Fibroblast of lung (primary cell): ENCODE measurements at regions not wholly inside any gene's neighbourhood (a gene's known extent, or its start where the extent isn't known, plus 50 kb on each side); places are given as distances from the start of the nearest gene placed in this dataset.

ENCODE experiments used
- CTCF ChIP-seq, 2 donors: IDR thresholded peaks in 1 of 2; conservative IDR thresholded peaks in 1 of 2; 1 replicate in 1 of 2; 2 replicates in 1 of 2; pipeline ENCODE4 v1.5.1; 2011 to 2012; ENCODE audit warnings: low read length in 2 of 2, control low read depth in 1 of 2, inconsistent platforms in 1 of 2, low read depth in 1 of 2, mild to moderate bottlenecking in 1 of 2
- EZH2 ChIP-seq: IDR thresholded peaks from 2 replicates; pipeline ENCODE4 v1.5.1; 2012; ENCODE audit warnings: low read length, control low read depth, mild to moderate bottlenecking; ENCODE audit errors: missing control alignments

GRCh38 chr7:53920011-53920410 is 622.2 kb upstream of the VSTM2A start:
- TF ChIP-seq CTCF (conservative IDR thresholded peaks at IDR 0.05 in 1 of 2, IDR thresholded peaks at IDR 0.05 in 1 of 2; ENCODE audit: low read depth in 1 of 2, low read length in 2 of 2) (no peak), EZH2 (no peak)
